GM10266 (cell line): ENCODE measurements at regions not wholly inside any gene's neighbourhood (a gene's known extent, or its start where the extent isn't known, plus 50 kb on each side); places are given as distances from the start of the nearest gene placed in this dataset.
"Not testable (repeated sequence)": the region's sequence is repeated elsewhere in the genome, so short reads cannot be mapped to it uniquely, and the experiment has no call there.

Experiments used
- DNase-seq: peaks from one replicate; pipeline ENCODE4 v3.0.0; 2012; ENCODE audit errors: extremely low spot score
- CTCF ChIP-seq: IDR thresholded peaks from 2 replicates; pipeline ENCODE4 v1.5.1; 2012; ENCODE audit warnings: mild to moderate bottlenecking, low read depth; ENCODE audit not compliant: control insufficient read depth, insufficient read depth; ENCODE audit errors: missing control alignments

- DNase-seq, result no peak
- TF ChIP-seq CTCF, result no peak
These were observed 276.5 kb upstream of the USP25 start for GRCh38 chr21:15453261-15453660.

- DNase-seq, result not testable (repeated sequence)
These were observed 276.0 kb upstream of the USP25 start for GRCh38 chr21:15453785-15454184.

- DNase-seq, result not testable (repeated sequence)
These were observed 274.9 kb upstream of the USP25 start for GRCh38 chr21:15454931-15455330.

GRCh38 chr21:15455819-15456462, 273.8 kb upstream of the USP25 start:
- TF ChIP-seq CTCF, result no peak
- no peak for DNase-seq

GRCh38 chr21:15457965-15458364, 271.8 kb upstream of the USP25 start:
- no peak for DNase-seq
- no peak for TF ChIP-seq CTCF

- DNase-seq, result no peak
- no peak for TF ChIP-seq CTCF
These were observed 267.7 kb upstream of the USP25 start for GRCh38 chr21:15462092-15462491.

- no peak for TF ChIP-seq CTCF
- DNase-seq, result no peak
These were observed 263.5 kb upstream of the USP25 start for GRCh38 chr21:15466329-15466728.

- TF ChIP-seq CTCF, result no peak
These were observed 261.4 kb upstream of the USP25 start for GRCh38 chr21:15468368-15468767.

More at GRCh38 chr21:15468368-15468767, 261.4 kb upstream of the USP25 start:
- no peak for DNase-seq
